ENCODE measurements at regions not wholly inside any gene's neighbourhood (a gene's known extent, or its start where the extent isn't known, plus 50 kb on each side); places are given as distances from the start of the nearest gene placed in this dataset.

GRCh38 chr13:111568290-111568689 lies 247.8 kb downstream of the TEX29 start:
- H3K4me1 Mint-ChIP-seq (ENCODE audit: low read depth) = no peaks in the 10 kb centered on the region
- H3K4me3 Mint-ChIP-seq = no peak overlapping the region
- Histone ChIP-seq H3K27me3 (ENCODE audit: control insufficient read depth in 1 of 2, insufficient read depth in 2 of 2, low read length in 2 of 2) (no peaks in the 10 kb centered on the region), H3K27ac (ENCODE audit: low read depth in 1 of 2, low read length in 2 of 2) (no peak overlapping the region), H3K4me1 (ENCODE audit: insufficient read depth, low read length) (no peaks in the 10 kb centered on the region), H3K4me3 (ENCODE audit: low read length) (no peak overlapping the region), H3K9me3 (ENCODE audit: control insufficient read depth in 1 of 2, insufficient read depth in 1 of 2, low read length in 2 of 2) (peaks cover 2 to 13% of the 10 kb centered on the region in 2 experiments), H3K36me3 (ENCODE audit: insufficient read depth, low read length) (no peaks in the 10 kb centered on the region)
- POLR2A ChIA-PET = no interaction called here
- peaks cover 19% of the 10 kb centered on the region for H3K27me3 Mint-ChIP-seq
- ATAC-seq (ENCODE audit: poor library complexity) (no peak), DNase-seq (no peak)
- intact Hi-C loops (cut with DNase I, micrococcal nuclease) = no loop called here
- no peaks in the 10 kb centered on the region for H3K9me3 Mint-ChIP-seq
- no peak overlapping the region for H3K27ac Mint-ChIP-seq
- CTCF ChIA-PET = no interaction called here
- H3K36me3 Mint-ChIP-seq (ENCODE audit: low read depth) = no peaks in the 10 kb centered on the region
- no peak for TF ChIP-seq CTCF (IDR thresholded peaks at IDR 0.05)

GRCh38 chr13:111570911-111571310 lies 250.5 kb downstream of the TEX29 start:
- no peak overlapping the region for H3K27ac Mint-ChIP-seq
- intact Hi-C loops (cut with DNase I, micrococcal nuclease) = no loop called here
- POLR2A ChIA-PET = no interaction called here
- Histone ChIP-seq H3K27me3 (ENCODE audit: control insufficient read depth in 1 of 2, insufficient read depth in 2 of 2, low read length in 2 of 2) (no peaks in the 10 kb centered on the region), H3K4me1 (ENCODE audit: insufficient read depth, low read length) (no peaks in the 10 kb centered on the region), H3K27ac (ENCODE audit: low read depth in 1 of 2, low read length in 2 of 2) (no peak overlapping the region), H3K4me3 (ENCODE audit: low read length) (no peak overlapping the region), H3K36me3 (ENCODE audit: insufficient read depth, low read length) (no peaks in the 10 kb centered on the region), H3K9me3 (ENCODE audit: control insufficient read depth in 1 of 2, insufficient read depth in 1 of 2, low read length in 2 of 2) (peaks cover 18 to 31% of the 10 kb centered on the region in 2 experiments)
- DNase-seq = no peak
- CTCF ChIA-PET = no interaction called here
- ATAC-seq (ENCODE audit: poor library complexity) = no peak
- no peaks in the 10 kb centered on the region for H3K4me1 Mint-ChIP-seq (ENCODE audit: low read depth)
- no peak for TF ChIP-seq CTCF (IDR thresholded peaks at IDR 0.05)
- H3K27me3 Mint-ChIP-seq = peaks cover 10% of the 10 kb centered on the region
- peaks cover 2% of the 10 kb centered on the region for H3K9me3 Mint-ChIP-seq
- no peak overlapping the region for H3K4me3 Mint-ChIP-seq
- H3K36me3 Mint-ChIP-seq (ENCODE audit: low read depth) = no peaks in the 10 kb centered on the region

- no peak for ATAC-seq (ENCODE audit: poor library complexity)
- no peak for TF ChIP-seq CTCF (IDR thresholded peaks at IDR 0.05)
- Mint-ChIP-seq H3K4me3 (no peak overlapping the region), H3K27ac (no peak overlapping the region), H3K9me3 (peaks cover 2% of the 10 kb centered on the region), H3K27me3 (peaks cover 6% of the 10 kb centered on the region), H3K36me3 (ENCODE audit: low read depth) (no peaks in the 10 kb centered on the region), H3K4me1 (ENCODE audit: low read depth) (no peaks in the 10 kb centered on the region)
- ChIA-PET POLR2A (no interaction called here), CTCF (no interaction called here)
- intact Hi-C loops (cut with DNase I, micrococcal nuclease) = no loop called here
- H3K4me3 ChIP-seq (ENCODE audit: low read length) = no peak overlapping the region
- no peaks in the 10 kb centered on the region for H3K27me3 ChIP-seq (ENCODE audit: control insufficient read depth in 1 of 2, insufficient read depth in 2 of 2, low read length in 2 of 2)
- no peak overlapping the region for H3K27ac ChIP-seq (ENCODE audit: low read depth in 1 of 2, low read length in 2 of 2)
- H3K4me1 ChIP-seq (ENCODE audit: insufficient read depth, low read length) = no peaks in the 10 kb centered on the region
- H3K36me3 ChIP-seq (ENCODE audit: insufficient read depth, low read length) = no peaks in the 10 kb centered on the region
- H3K9me3 ChIP-seq (ENCODE audit: control insufficient read depth in 1 of 2, insufficient read depth in 1 of 2, low read length in 2 of 2) = peaks cover 18 to 28% of the 10 kb centered on the region in 2 experiments
- DNase-seq = no peak
These were observed 252.7 kb downstream of the TEX29 start for GRCh38 chr13:111572956-111573761.

All from CD4-positive, alpha-beta T cell (primary cell).